Suprapubic skin (tissue), 4 donors: ENCODE measurements at regions not wholly inside any gene's neighbourhood (a gene's known extent, or its start where the extent isn't known, plus 50 kb on each side); places are given as distances from the start of the nearest gene placed in this dataset.

Source experiments
- CTCF ChIP-seq, 2 donors: fragments of 200-600 bp in 1 of 2; fragments of 450-650 bp in 1 of 2; sonication (generic) in 1 of 2; IDR thresholded peaks; one replicate each; pipeline ENCODE4 v1.5.1; 2016 to 2019; ENCODE audit warnings: antibody characterized with exemption in 2 of 2, mild to moderate bottlenecking in 1 of 2, moderate library complexity in 1 of 2
- EP300 ChIP-seq: sonication (generic); formaldehyde crosslinking; IDR thresholded peaks from one replicate; pipeline ENCODE4 v1.6.1; 2017; ENCODE audit warnings: antibody characterized with exemption
- POLR2AphosphoS5 ChIP-seq, 3 donors: sonication (generic); formaldehyde crosslinking; IDR thresholded peaks; one replicate each; pipeline ENCODE4 v1.6.1; 2017; ENCODE audit warnings: antibody characterized with exemption in 3 of 3

GRCh38 chr13:39926345-39926744 is 270.9 kb downstream of the COG6 start:
- no peak for TF ChIP-seq POLR2AphosphoS5 (IDR thresholded peaks at IDR 0.05)
- no peak for TF ChIP-seq EP300
- TF ChIP-seq CTCF (IDR thresholded peaks at IDR 0.05): no peak
